ENCODE measurements at regions not wholly inside any gene's neighbourhood (a gene's known extent, or its start where the extent isn't known, plus 50 kb on each side); places are given as distances from the start of the nearest gene placed in this dataset.
A peak's percentile ranks its signal among the peaks of the same experiment; 100 is the strongest.

DNA sequence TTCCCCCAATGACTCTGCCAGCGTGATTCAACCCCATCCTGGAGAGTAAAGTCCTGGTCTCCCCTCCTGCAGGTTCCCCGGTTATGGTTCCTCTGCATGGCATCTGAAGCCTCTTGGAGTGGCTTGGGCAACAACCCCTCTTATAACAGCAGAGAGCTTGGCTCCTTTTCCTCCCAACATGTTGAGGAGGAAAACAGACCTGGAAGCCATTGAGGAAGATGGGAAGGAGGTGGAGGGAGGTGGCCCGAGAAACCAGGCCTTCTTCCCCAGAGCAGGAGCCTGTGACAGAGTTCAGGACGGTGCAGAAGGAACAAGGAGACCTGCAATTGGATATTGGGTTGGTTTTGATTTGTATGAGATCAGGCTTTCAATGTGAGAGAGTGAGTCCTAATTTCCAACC lies 184.0 kb upstream of the ADCY1 start:
- DNase-seq: no peak
- Histone ChIP-seq H3K9me3 (peaks cover 0 to 16% of the 10 kb centered on the region in 2 donors), H3K4me3 (no peak overlapping the region), H3K27me3 (peaks cover 0 to 8% of the 10 kb centered on the region in 2 donors), H3K36me3 (no peaks in the 10 kb centered on the region), H3K27ac (no peak overlapping the region), H3K4me1 (no peaks in the 10 kb centered on the region)
- intact Hi-C loops (cut with DNase I): no loop called here
- TF ChIP-seq CTCF (IDR thresholded peaks at IDR 0.05): no peak
- no peak for ATAC-seq

DNA sequence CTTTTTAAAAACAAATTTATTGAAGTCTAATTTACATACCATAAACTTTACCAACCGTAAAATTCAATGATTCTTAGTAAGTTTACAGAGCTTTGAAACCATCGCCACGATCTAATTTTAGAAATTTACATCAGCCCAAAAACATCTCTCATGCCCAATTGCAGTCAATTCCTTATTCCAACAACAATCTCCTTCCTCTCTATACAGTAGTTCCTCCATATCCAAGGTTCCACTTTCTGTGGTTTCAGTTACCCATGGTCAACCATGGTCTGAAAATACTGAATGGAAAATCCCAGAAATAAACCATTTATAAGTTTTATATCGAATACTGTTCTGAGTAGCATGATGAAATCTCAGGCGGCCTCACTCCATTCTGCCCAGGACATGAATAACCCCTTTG lies 183.4 kb upstream of the ADCY1 start:
- intact Hi-C loops (cut with DNase I): no loop called here
- H3K27me3 ChIP-seq: peaks cover 0 to 8% of the 10 kb centered on the region in 2 donors

GRCh38 chr7:45391618-45392451 lies 182.3 kb upstream of the ADCY1 start:
- Histone ChIP-seq H3K4me3 (no peak overlapping the region), H3K9me3 (peaks cover 0 to 16% of the 10 kb centered on the region in 2 donors), H3K27me3 (peaks cover 0 to 8% of the 10 kb centered on the region in 2 donors), H3K27ac (no peak overlapping the region), H3K4me1 (no peaks in the 10 kb centered on the region), H3K36me3 (no peaks in the 10 kb centered on the region)
- TF ChIP-seq CTCF (IDR thresholded peaks at IDR 0.05): no peak
- ATAC-seq (no peak), DNase-seq (no peak)
- intact Hi-C loops (cut with DNase I): no loop called here

More for the DNA sequence above, 183.4 kb upstream of the ADCY1 start:
- ATAC-seq (no peak), DNase-seq (no peak)
- Histone ChIP-seq H3K4me1 (no peaks in the 10 kb centered on the region), H3K9me3 (peaks cover 0 to 16% of the 10 kb centered on the region in 2 donors), H3K4me3 (no peak overlapping the region), H3K36me3 (no peaks in the 10 kb centered on the region), H3K27ac (no peak overlapping the region)
- TF ChIP-seq CTCF (IDR thresholded peaks at IDR 0.05): no peak

DNA sequence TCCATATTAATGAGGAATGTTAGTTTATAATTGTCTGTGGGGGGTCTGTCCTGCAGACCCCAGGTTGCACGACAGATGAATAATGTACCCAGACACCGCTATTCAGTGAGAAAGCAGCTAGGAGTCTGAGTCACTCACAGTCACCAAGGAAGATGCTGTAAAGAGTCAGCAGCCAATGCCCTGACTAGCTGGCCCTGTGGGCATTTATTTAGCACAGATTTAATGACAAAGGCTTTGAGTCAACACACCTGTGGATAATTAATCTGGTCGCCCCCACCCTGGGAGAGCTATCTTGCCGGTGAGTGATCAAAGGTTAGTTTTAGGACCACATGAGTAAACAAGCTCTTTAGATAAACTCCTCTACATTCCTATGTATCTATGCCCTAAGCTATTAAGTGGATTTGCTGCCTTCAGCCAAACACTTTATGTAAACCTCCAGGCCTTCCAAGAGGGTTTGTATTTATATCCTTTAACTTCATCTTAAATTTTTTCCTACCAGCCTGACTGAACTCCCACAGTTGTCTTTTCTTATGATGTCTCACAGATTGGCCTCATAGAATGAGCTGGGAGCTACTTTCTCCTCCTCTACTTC lies 180.0 kb upstream of the ADCY1 start:
- Histone ChIP-seq H3K27me3 (peaks cover 0 to 8% of the 10 kb centered on the region in 2 donors), H3K4me1 (no peaks in the 10 kb centered on the region), H3K27ac (no peak overlapping the region), H3K9me3 (peaks cover 0 to 16% of the 10 kb centered on the region in 2 donors), H3K36me3 (no peaks in the 10 kb centered on the region), H3K4me3 (no peak overlapping the region)
- intact Hi-C loops (cut with DNase I): no loop called here
- no peak for TF ChIP-seq CTCF (IDR thresholded peaks at IDR 0.05)
- DNase-seq (no peak), ATAC-seq (no peak)

- DNase-seq (peak in 1 of 4 donors; percentile 61), ATAC-seq (no peak)
- Histone ChIP-seq H3K4me1 (peaks cover 0 to 5% of the 10 kb centered on the region in 2 donors), H3K36me3 (no peaks in the 10 kb centered on the region), H3K27ac (no peak overlapping the region), H3K9me3 (peaks cover 0 to 11% of the 10 kb centered on the region in 2 donors), H3K27me3 (no peaks in the 10 kb centered on the region), H3K4me3 (no peak overlapping the region)
- intact Hi-C loops (cut with DNase I): no loop called here
- no peak for TF ChIP-seq CTCF (IDR thresholded peaks at IDR 0.05)
These were observed 175.1 kb upstream of the ADCY1 start for GRCh38 chr7:45399069-45399468.
